GM19328 (cell line): ENCODE measurements at regions not wholly inside any gene's neighbourhood (a gene's known extent, or its start where the extent isn't known, plus 50 kb on each side); places are given as distances from the start of the nearest gene placed in this dataset.

Experiments
- ATAC-seq: cut with Tn5 transposase; IDR thresholded peaks from one replicate; pipeline ENCODE4 v1.9.1; 2021; ENCODE audit warnings: mild to moderate bottlenecking, moderate library complexity; ENCODE audit not compliant: unreplicated experiment

DNA sequence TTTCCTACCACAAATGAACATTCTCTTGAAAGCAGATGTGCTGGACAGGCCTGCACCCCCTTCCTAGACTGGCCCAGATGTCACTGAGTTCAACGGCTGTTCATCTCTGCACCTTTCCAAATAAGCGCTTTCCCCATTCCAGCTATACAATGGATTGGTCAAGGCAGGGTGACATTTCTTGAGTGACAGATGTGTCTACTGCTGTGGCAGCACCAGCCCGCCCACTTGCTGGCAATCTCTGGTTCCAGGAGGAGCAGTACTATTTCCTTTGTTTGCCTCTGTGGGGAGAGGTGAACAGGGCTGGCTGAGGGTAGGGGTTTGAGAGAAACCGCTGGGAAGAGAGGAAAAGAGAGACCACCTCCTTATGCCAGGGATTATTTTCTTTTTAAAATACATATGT, 269.5 kb upstream of the POU3F3 start:
- ATAC-seq: no peak

DNA sequence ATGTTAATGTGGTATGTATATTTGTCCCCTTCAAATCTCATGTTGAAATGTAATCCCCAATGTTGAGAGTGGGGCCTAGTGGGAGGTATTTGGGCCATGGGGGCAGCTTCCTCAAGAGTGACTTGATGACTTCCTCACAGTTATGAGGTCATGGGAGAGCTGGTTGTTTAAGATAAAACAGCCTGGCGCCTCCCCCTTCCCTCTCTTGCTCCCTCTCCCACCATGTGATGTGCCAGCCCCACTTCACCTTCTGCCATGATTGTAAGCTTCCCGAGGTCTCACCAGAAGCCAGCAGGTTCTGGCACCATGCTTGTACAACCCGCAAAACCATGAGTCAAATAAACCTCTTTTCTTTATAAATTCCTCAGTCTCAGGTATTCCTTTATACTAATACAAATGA, 258.3 kb upstream of the POU3F3 start:
- ATAC-seq: no peak

- ATAC-seq: no peak
These were observed 256.0 kb upstream of the POU3F3 start for GRCh38 chr2:104597942-104598341.

DNA sequence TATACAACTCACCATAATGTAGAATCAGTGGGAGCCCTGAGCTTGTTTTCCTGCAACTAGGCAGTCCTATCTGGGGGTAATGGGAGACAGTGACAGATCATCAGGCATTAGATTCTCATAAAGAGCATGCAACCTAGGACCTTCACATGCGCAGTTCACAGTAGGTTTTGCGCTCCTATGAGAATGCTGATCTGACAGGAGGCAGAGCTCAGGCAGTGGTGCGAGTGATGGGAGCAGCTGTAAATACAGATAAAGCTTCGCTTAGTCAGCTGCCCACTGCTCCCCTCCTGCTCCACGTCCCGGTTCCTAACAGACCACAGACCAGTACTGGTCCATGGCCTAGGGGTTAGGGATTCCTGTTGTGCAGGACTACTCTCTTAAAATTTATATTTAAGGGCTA, 255.3 kb upstream of the POU3F3 start:
- ATAC-seq: no peak

GRCh38 chr2:104599787-104600510, 254.0 kb upstream of the POU3F3 start:
- no peak for ATAC-seq

GRCh38 chr2:104606056-104606455, 247.9 kb upstream of the POU3F3 start:
- ATAC-seq: no peak

DNA sequence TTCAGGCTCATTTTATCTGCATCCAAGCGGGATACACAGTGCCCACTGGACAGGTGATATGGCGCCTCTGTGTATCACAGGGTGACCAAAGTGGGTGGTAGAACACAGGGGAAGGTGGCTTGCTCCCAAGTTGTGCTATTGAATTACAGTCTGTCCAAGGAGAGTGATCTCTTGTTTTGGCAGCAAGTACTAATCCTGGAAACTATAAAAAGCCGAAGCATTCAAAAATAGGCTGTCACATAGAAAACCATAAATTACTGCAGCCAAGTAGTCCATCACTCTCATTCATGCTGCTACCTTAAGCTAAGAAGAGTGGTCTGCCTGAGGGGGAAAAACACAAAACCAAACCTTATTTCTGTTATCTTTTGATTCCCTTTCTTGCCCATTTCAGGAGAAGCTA, 237.1 kb upstream of the POU3F3 start:
- ATAC-seq: no peak

DNA sequence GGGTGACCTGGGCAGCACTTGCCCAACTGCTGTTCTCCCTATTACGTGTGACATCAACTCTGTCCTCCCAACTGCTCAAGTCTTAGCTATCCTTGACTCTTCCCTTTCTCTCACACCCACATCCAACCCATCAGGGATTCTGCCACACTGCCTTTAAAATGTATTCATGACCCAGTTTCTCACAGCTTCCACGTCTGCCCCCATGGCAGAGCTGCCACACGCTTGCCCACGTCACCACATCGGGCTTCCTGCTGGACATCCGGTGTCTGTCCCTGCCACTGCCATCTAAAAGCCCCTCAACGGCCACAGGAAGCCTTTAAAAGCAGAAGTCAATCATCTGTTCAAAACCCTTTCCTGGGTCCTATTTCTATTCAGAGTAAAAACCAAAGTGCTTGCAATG, 233.1 kb upstream of the POU3F3 start:
- ATAC-seq: no peak

DNA sequence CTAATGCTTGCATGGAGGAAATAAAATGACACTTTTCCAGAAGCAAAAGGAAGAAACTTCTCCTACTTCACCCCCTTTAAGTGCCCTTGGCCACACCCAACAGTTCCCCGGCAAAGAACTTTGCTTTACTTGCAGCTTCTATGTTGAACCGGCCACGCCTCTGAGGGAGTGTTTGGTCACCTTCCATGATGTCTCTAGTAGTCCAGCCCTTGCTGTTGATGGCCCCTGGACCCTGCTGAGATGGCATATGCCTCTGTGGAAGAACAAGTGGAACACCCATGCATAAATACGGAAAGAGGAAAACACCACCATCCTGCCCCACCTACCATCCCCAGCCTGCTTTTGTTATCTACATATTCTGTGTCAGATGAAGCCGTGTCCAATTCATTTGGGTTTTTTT, 218.3 kb upstream of the POU3F3 start:
- ATAC-seq: no peak

DNA sequence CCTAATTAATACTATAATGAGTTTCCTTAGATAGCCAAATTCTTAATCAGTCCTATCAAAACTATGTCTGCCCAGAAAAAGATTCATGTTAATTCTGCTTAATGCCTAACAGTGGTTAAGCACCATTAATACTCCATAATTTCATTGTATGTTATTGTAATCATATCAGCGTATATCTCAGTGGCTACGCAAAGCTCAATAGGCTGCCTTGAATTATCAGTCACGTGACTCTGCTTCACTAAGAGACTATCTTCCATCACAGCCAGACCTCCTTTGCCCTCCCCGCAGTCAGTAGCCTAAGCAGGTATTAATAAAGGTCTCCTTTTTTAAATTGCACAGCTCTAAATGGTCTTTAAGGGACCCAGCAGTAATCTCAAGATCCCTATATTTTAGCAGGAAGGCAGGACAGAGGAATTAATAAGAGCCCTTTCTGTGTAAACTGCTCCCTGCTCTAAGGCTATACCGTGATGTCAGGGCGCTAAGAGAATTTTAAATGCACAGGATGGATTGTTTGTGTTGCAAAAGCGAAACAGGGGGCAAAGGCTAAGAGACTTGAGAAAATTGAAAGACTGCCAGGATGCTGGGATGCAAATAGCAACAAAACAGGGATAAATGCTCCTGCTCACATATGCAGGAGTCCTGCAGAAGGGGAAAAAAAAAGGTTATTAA, 215.6 kb upstream of the POU3F3 start:
- no peak for ATAC-seq

DNA sequence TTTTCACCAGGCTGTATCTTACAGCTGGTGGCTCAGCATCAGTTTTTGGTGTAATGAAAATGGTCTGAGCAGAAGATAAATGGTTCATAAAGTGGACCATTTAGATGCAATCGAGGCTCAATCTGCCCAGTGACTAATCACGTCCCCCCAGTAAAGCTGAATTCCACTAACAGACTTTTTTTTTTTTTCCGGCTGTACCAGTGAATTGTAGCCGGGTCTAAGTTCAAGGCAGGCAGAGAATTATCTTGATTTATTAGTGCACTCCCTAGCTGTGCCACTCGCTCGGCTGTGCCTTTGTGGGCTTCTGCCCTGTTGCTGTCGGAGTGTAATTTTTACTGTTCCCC, 215.1 kb upstream of the POU3F3 start:
- ATAC-seq: no peak

DNA sequence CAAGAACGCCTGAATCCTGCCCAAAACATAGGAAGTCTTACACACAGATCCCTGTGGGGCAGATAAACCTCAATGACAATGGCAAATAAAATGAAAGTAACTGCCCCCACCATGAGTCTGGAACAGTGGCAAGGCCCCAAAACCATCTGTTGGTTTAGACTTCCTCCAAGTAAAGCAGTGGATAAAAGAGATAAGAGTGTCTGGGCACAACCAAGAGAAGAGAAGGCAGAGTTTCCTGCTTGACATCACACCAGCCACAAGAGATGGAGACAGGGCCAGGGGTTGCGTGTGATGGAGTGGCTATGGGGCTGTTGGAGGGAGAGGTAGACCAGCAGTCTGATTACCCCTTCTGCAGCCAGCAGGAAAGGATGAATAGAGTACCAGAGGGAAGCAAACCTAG, 212.1 kb upstream of the POU3F3 start:
- no peak for ATAC-seq

- no peak for ATAC-seq
These were observed 205.5 kb upstream of the POU3F3 start for GRCh38 chr2:104648376-104648775.

- no peak for ATAC-seq
These were observed 204.0 kb upstream of the POU3F3 start for GRCh38 chr2:104649866-104650265.

DNA sequence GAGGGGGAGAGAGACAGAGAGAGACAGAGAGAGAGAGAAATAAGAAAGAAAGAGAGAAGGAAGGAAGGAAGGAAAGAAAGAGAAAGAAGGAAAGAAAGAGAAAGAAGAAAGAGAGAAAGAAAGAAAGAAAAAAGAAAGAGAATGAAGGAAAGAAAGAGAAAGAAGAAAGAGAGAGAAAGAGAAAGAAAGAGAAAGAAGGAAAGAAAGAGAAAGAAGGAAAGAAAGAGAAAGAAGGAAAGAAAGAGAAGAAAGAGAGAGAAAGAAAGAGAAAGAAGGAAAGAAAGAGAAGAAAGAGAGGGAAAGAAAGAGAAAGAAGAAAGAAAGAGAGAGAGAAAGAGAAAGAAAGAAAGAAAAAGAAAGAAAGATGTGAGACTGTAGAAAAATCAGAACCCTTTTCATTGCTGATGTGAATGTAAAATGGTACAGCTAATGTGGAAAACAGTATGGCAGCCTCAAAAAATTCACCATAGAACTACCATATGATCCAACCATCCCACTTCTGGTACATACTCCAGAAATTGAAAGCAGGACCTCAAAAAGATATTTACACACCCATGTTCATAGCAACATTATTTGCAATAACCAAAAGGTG, 203.4 kb upstream of the POU3F3 start:
- ATAC-seq: no peak

- no peak for ATAC-seq
These were observed 199.1 kb upstream of the POU3F3 start for GRCh38 chr2:104654811-104655210.

DNA sequence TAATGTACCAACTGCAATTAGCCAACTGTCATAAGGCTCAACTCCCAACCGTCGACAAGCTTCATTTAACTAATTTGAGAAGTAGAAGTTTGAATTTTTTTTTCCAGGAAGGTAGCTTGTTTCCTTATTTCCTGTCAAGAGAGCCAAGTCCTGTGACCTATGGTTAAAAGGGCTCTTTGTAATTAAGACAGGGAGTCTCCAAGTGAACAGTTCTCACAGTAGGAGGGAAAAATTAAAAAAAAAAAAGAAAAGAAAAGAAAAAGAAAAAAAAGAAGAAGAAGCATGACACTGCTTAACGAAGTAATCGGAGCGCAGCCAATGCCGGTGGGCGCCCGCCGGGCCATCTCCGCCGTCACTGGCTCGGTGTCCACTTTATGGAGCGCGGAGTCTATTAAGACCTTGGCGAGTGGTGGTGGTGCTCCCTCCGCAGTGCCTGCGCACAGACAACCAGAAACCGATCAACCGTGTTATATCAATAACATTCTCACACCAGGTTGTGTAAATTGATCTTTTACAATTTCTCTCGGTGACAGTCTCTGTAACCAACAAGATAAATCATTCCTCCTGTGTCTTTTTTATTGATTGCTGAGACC, 197.2 kb upstream of the POU3F3 start:
- no peak for ATAC-seq

- ATAC-seq: no peak
These were observed 195.6 kb upstream of the POU3F3 start for GRCh38 chr2:104658144-104658835.

- ATAC-seq: no peak
These were observed 194.9 kb upstream of the POU3F3 start for GRCh38 chr2:104658904-104659591.

- ATAC-seq: no peak
These were observed 192.9 kb upstream of the POU3F3 start for GRCh38 chr2:104660991-104661390.

GRCh38 chr2:104664672-104665071, 189.2 kb upstream of the POU3F3 start:
- no peak for ATAC-seq
